Activated CD8-positive, alpha-beta T cell treated with anti-CD3 and anti-CD28 coated beads for 36 hours (primary cell): ENCODE measurements at regions not wholly inside any gene's neighbourhood (a gene's known extent, or its start where the extent isn't known, plus 50 kb on each side); places are given as distances from the start of the nearest gene placed in this dataset.

Experiments used
- ATAC-seq: fragments of 200-7000 bp; cut with Tn5 transposase; one replicate; pipeline ENCODE4 v1.10.0; 2021; ENCODE audit warnings: mild to moderate bottlenecking, moderate library complexity
- CTCF ChIA-PET: fragments of 350-600 bp; sonication (Branson Sonifier 250); formaldehyde crosslinking; loops from one replicate; lab custom pipeline; 2021; ENCODE audit warnings: antibody characterized with exemption; lab: Charles Lee
- POLR2A ChIA-PET: fragments of 350-600 bp; sonication (Branson Sonifier 250); formaldehyde crosslinking; loops from one replicate; lab custom pipeline; 2021; ENCODE audit warnings: antibody characterized with exemption; lab: Charles Lee
- DNase-seq: peaks from one replicate; pipeline ENCODE4 v3.0.0-alpha.2; 2020
- H3K27ac Mint-ChIP-seq: one replicate; pipeline ENCODE4 v1.8.0; 2021; ENCODE audit warnings: mild to moderate bottlenecking, mixed read lengths
- H3K27me3 Mint-ChIP-seq: one replicate; pipeline ENCODE4 v1.8.0; 2021; ENCODE audit warnings: mixed read lengths
- H3K36me3 Mint-ChIP-seq: one replicate; pipeline ENCODE4 v1.8.0; 2021; ENCODE audit warnings: low read depth, mixed read lengths
- H3K4me1 Mint-ChIP-seq: one replicate; pipeline ENCODE4 v1.8.0; 2021; ENCODE audit warnings: low read depth, mixed read lengths
- H3K4me3 Mint-ChIP-seq: one replicate; pipeline ENCODE4 v1.8.0; 2021; ENCODE audit warnings: mild to moderate bottlenecking, moderate library complexity, mixed read lengths
- H3K9me3 Mint-ChIP-seq: one replicate; pipeline ENCODE4 v1.8.0; 2021; ENCODE audit warnings: mixed read lengths
- intact Hi-C: fragments of 100-400 bp; cut with micrococcal nuclease; formaldehyde crosslinking; loops from one replicate; pipeline ENCODE4 v1.10.0; 2022
- TF ChIP-seq, protein P1 (sequence below): fragments of 200-600 bp; IDR thresholded peaks from one replicate; pipeline ENCODE4 v1.8.0; 2022; ENCODE audit warnings: antibody characterized with exemption, mild to moderate bottlenecking

DNA sequence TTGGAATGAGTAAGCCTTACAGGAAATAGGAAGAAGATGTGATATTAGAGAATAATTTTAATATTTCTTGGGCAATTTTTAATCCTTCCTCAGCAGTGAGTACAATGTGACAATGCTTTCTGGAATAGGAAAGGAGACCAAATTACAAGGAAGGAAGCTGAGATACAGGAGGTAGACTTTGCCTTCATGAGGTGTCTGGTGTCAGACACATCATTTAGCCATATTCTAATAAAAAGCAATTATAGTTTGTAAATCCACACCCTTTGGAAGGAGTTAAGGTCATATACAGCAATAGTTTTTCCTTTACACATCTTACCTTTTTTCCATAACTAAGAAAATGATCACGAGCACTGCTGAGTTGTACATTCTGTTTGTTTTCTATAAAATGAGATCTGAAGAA, 390.4 kb downstream of the SH3GL2 start:
- CTCF ChIA-PET, result no interaction called here
- POLR2A ChIA-PET, result no interaction called here
- no peak overlapping the region for H3K27ac Mint-ChIP-seq
- TF ChIP-seq, protein P1, sequence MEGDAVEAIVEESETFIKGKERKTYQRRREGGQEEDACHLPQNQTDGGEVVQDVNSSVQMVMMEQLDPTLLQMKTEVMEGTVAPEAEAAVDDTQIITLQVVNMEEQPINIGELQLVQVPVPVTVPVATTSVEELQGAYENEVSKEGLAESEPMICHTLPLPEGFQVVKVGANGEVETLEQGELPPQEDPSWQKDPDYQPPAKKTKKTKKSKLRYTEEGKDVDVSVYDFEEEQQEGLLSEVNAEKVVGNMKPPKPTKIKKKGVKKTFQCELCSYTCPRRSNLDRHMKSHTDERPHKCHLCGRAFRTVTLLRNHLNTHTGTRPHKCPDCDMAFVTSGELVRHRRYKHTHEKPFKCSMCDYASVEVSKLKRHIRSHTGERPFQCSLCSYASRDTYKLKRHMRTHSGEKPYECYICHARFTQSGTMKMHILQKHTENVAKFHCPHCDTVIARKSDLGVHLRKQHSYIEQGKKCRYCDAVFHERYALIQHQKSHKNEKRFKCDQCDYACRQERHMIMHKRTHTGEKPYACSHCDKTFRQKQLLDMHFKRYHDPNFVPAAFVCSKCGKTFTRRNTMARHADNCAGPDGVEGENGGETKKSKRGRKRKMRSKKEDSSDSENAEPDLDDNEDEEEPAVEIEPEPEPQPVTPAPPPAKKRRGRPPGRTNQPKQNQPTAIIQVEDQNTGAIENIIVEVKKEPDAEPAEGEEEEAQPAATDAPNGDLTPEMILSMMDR, result no peak
- H3K36me3 Mint-ChIP-seq, result no peaks in the 10 kb centered on the region
- H3K4me1 Mint-ChIP-seq, result no peaks in the 10 kb centered on the region
- peaks cover 4% of the 10 kb centered on the region for H3K9me3 Mint-ChIP-seq
- H3K27me3 Mint-ChIP-seq, result no peaks in the 10 kb centered on the region
- intact Hi-C loops, result no loop called here
- no peak for ATAC-seq
- no peak overlapping the region for H3K4me3 Mint-ChIP-seq
- DNase-seq, result no peak

DNA sequence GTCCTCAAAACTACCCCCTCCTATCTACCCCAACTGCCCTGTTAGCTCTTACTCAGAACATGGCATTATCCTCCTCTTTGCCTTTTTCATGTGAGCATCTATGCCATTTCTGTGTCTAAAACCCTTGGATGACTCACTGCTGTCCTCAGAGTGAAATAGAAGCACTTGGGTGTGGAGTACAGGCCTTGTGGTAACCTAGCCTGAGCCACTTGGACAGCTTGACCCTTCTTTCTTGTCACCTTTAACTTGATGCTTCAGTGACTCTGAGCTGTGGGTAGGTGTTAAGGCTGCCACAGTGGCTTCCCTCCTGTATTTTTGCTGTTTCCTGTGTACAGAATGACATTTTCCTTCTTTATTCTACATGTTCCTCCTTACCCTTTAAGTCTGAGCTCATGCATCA, 391.4 kb downstream of the SH3GL2 start:
- Mint-ChIP-seq H3K4me3 (no peak overlapping the region), H3K27ac (no peak overlapping the region), H3K4me1 (no peaks in the 10 kb centered on the region), H3K27me3 (no peaks in the 10 kb centered on the region), H3K36me3 (no peaks in the 10 kb centered on the region), H3K9me3 (peaks cover 8% of the 10 kb centered on the region)
- TF ChIP-seq, protein P1, result no peak
- ATAC-seq, result no peak
- intact Hi-C loops, result no loop called here
- no peak for DNase-seq
- ChIA-PET POLR2A (no interaction called here), CTCF (no interaction called here)

DNA sequence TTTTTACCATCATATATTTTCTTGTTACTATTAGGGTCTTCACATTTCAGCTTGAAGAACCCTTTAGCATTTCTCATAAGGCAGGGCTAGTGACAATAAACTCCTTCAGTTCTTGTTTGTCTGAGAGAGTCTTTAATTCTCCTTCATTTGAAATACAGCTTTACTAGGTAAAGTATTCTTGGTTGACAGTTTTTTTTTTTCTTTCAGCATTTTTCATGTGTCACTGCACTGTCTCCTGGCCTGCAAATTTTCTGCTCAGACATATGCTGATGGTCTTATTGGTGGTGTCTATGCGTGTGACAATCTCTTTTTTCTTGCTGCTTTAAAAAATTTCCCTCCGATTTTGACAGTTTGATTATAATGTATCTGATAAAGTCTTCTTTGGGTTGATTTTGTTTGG, 399.9 kb downstream of the SH3GL2 start:
- Mint-ChIP-seq H3K9me3 (peaks cover 30% of the 10 kb centered on the region), H3K27ac (no peak overlapping the region), H3K27me3 (no peaks in the 10 kb centered on the region), H3K36me3 (no peaks in the 10 kb centered on the region), H3K4me3 (no peak overlapping the region), H3K4me1 (no peaks in the 10 kb centered on the region)
- TF ChIP-seq, protein P1, result no peak
- ATAC-seq, result no peak
- POLR2A ChIA-PET, result no interaction called here
- intact Hi-C loops, result no loop called here
- no peak for DNase-seq
- CTCF ChIA-PET, result no interaction called here

DNA sequence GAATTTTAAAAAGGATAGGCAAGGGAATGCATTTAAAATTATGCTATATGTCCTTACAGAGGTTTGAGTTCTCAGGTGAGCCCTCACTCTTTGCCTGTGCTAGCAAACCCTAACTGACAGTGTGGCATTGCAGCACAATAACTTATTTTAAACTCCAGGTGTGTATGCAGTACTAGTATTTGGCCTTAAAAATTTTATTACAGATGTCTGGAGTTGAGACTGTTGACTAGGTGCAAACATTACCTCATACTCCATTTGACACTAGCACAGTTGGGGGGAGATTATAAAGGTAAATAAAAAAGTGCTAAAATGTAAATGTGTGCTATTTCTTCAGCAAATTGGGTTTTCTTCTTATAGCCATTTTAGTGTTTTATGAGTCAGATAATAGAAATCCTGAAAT, 407.7 kb downstream of the SH3GL2 start:
- POLR2A ChIA-PET, result no interaction called here

DNA sequence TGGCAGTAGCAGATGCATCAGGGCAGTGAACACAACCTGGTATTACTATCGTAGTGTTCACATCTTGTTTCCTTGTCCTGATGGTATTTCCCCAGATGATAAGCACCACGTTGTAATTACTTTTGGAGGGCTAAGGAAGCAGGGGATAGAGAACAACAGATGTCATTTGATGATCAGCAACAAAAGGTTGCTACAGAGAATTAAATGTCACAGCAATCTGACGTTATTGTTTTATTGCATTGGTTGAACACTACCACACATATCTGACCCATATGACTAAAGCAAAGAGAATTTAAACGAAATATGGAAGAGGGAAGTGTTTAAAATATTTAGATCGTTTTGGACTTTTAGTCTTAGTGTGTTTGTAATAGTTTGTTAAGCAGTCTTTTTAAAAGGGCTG, 408.3 kb downstream of the SH3GL2 start:
- H3K27ac Mint-ChIP-seq, result no peak overlapping the region
- ChIA-PET CTCF (no interaction called here), POLR2A (no interaction called here)
- H3K4me1 Mint-ChIP-seq, result no peaks in the 10 kb centered on the region
- no peak overlapping the region for H3K4me3 Mint-ChIP-seq
- TF ChIP-seq, protein P1, result no peak
- H3K27me3 Mint-ChIP-seq, result no peaks in the 10 kb centered on the region
- H3K36me3 Mint-ChIP-seq, result no peaks in the 10 kb centered on the region
- ATAC-seq, result no peak
- intact Hi-C loops, result no loop called here
- no peaks in the 10 kb centered on the region for H3K9me3 Mint-ChIP-seq
- DNase-seq, result no peak

More for the DNA sequence above, 407.7 kb downstream of the SH3GL2 start:
- no peak for DNase-seq
- Mint-ChIP-seq H3K27ac (no peak overlapping the region), H3K9me3 (no peaks in the 10 kb centered on the region), H3K27me3 (no peaks in the 10 kb centered on the region), H3K4me3 (no peak overlapping the region), H3K4me1 (no peaks in the 10 kb centered on the region), H3K36me3 (no peaks in the 10 kb centered on the region)
- CTCF ChIA-PET, result no interaction called here
- intact Hi-C loops, result no loop called here
- TF ChIP-seq, protein P1, result no peak
- no peak for ATAC-seq
